GM19240 (cell line): ENCODE measurements at regions not wholly inside any gene's neighbourhood (a gene's known extent, or its start where the extent isn't known, plus 50 kb on each side); places are given as distances from the start of the nearest gene placed in this dataset.

Experiments
- DNase-seq: peaks from one replicate; pipeline ENCODE4 v3.0.0; 2011; ENCODE audit warnings: low spot score; ENCODE audit not compliant: insufficient read length

- no peak for DNase-seq
Observed at GRCh38 chr5:175286981-175287380, 157.0 kb downstream of the DRD1 start.

GRCh38 chr5:175285261-175285660 lies 158.7 kb downstream of the DRD1 start:
- no peak for DNase-seq

- no peak for DNase-seq
Observed at GRCh38 chr5:175284806-175285205, 159.2 kb downstream of the DRD1 start.

GRCh38 chr5:175282611-175283225 lies 161.3 kb downstream of the DRD1 start:
- DNase-seq: no peak

- no peak for DNase-seq
Observed at GRCh38 chr5:175281714-175282113, 162.3 kb downstream of the DRD1 start.

- no peak for DNase-seq
Observed at GRCh38 chr5:175281257-175281656, 162.7 kb downstream of the DRD1 start.

- no peak for DNase-seq
Observed at GRCh38 chr5:175279506-175279905, 164.5 kb downstream of the DRD1 start.

- no peak for DNase-seq
Observed at GRCh38 chr5:175275748-175276147, 168.2 kb downstream of the DRD1 start.

- no peak for DNase-seq
Observed at GRCh38 chr5:175275097-175275496, 168.9 kb downstream of the DRD1 start.

- DNase-seq: no peak
Observed at GRCh38 chr5:175274171-175274570, 169.8 kb downstream of the DRD1 start.

GRCh38 chr5:175264406-175264805 lies 179.6 kb downstream of the DRD1 start:
- no peak for DNase-seq

- no peak for DNase-seq
Observed at GRCh38 chr5:175263776-175264175, 180.2 kb downstream of the DRD1 start.

GRCh38 chr5:175261526-175261925 lies 182.5 kb downstream of the DRD1 start:
- no peak for DNase-seq

- DNase-seq: no peak
Observed at GRCh38 chr5:175261037-175261436, 182.9 kb downstream of the DRD1 start.

- no peak for DNase-seq
Observed at GRCh38 chr5:175257847-175258194, 186.2 kb downstream of the DRD1 start.

- DNase-seq: no peak
Observed at GRCh38 chr5:175257128-175257846, 186.7 kb downstream of the DRD1 start.

- DNase-seq: no peak
Observed at GRCh38 chr5:175254155-175254554, 189.8 kb downstream of the DRD1 start.

- DNase-seq: no peak
Observed at GRCh38 chr5:175253597-175253996, 190.4 kb downstream of the DRD1 start.

GRCh38 chr5:175252234-175252805 lies 191.7 kb downstream of the DRD1 start:
- DNase-seq: no peak

GRCh38 chr5:175250426-175250825 lies 193.6 kb downstream of the DRD1 start:
- no peak for DNase-seq

GRCh38 chr5:175248416-175248905 lies 195.5 kb downstream of the DRD1 start:
- no peak for DNase-seq

- DNase-seq: no peak
Observed at GRCh38 chr5:175246889-175247520, 197.0 kb downstream of the DRD1 start.
